ENCODE measurements at regions not wholly inside any gene's neighbourhood (a gene's known extent, or its start where the extent isn't known, plus 50 kb on each side); places are given as distances from the start of the nearest gene placed in this dataset.

DNA sequence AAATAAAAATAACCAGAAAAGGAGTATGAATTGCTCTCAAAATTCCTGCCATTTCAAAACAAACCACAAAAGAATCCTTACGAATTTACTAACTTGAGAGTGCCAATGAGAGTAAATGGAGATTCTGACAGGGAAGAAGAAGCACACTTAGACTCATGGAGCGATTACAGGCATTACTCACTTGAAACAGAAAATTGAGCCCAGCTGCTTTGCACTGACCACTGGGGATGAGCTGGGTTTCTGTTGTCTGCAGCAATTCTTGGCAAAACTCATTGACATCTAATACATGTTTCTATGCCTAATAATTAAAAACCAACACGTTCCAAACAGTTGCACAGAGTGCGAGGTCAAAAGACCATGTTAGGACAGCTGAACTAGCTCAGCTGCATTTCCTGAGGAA, 731.6 kb downstream of the DNAH5 start:
- ChIA-PET POLR2A (ENCODE audit: partially characterized antibody) (no interaction called here), CTCF (ENCODE audit: partially characterized antibody) (interaction anchor here (0.8 kb wide), 1 partner anchor 38 kb away, joined by 3 read pairs; no protein-coding TSS in a partner anchor)
- no peak overlapping the region for H2BK120ac ChIP-seq (replicated peaks; ENCODE audit: low read depth, low read length)

More for the DNA sequence above, 731.6 kb downstream of the DNAH5 start:
- DNase-seq (ENCODE audit: low read depth in 1 of 2, low spot score in 2 of 2): no peak
- no peak overlapping the region for H3K18ac ChIP-seq (ENCODE audit: extremely low read depth, low read length)
- H3K23me2 ChIP-seq (ENCODE audit: low read depth, low read length): no peaks in the 10 kb centered on the region
- H3K9me3 ChIP-seq (ENCODE audit: insufficient read depth in 2 of 2, low read depth in 1 of 2, low read length in 1 of 2): no peaks in the 10 kb centered on the region
- no peak overlapping the region for H3K4me3 ChIP-seq (ENCODE audit: extremely low read depth in 1 of 4, insufficient read depth in 2 of 4, low read depth in 3 of 4, low read length in 4 of 4)
- H2BK12ac ChIP-seq (ENCODE audit: low read depth, low read length): no peak overlapping the region
- no peak overlapping the region for H2BK15ac ChIP-seq (ENCODE audit: low read length)
- FAIRE-seq: no peak
- H3K27me3 ChIP-seq (replicated peaks in 1 of 4; ENCODE audit: control insufficient read depth in 3 of 4, extremely low read depth in 1 of 4, insufficient read depth in 3 of 4, low read length in 3 of 4): no peaks in the 10 kb centered on the region
- TF ChIP-seq EZH2 (IDR thresholded peaks at IDR 0.05; ENCODE audit: low read depth, low read length, severe bottlenecking): no peak
- no peak for TF ChIP-seq TAF1 (IDR thresholded peaks at IDR 0.05; ENCODE audit: low read depth, low read length)
- TF ChIP-seq KDM4A (IDR thresholded peaks at IDR 0.05; ENCODE audit: low read depth, low read length, severe bottlenecking): no peak
- no peak for TF ChIP-seq GABPA (IDR thresholded peaks at IDR 0.05; ENCODE audit: borderline replicate concordance, insufficient read depth, low read length)
- no peak for TF ChIP-seq RXRA (IDR thresholded peaks at IDR 0.05; ENCODE audit: insufficient read depth, low read depth, low read length)
- no peak for TF ChIP-seq RNF2 (IDR thresholded peaks at IDR 0.05; ENCODE audit: borderline replicate concordance, low read depth, low read length, missing control alignments, poor library complexity, severe bottlenecking)
- TF ChIP-seq SP4 (IDR thresholded peaks at IDR 0.05; ENCODE audit: low read length): no peak
- TF ChIP-seq TCF12 (IDR thresholded peaks at IDR 0.05; ENCODE audit: low read depth, low read length): no peak
- no peak for TF ChIP-seq SIN3A (conservative IDR thresholded peaks at IDR 0.05 in 1 of 2, IDR thresholded peaks at IDR 0.05 in 1 of 2; ENCODE audit: low read depth in 1 of 2, low read length in 2 of 2)
- TF ChIP-seq BRCA1 (IDR thresholded peaks at IDR 0.05; ENCODE audit: low read depth, low read length): no peak
- no peak for TF ChIP-seq CEBPB (IDR thresholded peaks at IDR 0.05; ENCODE audit: low read depth, low read length)
- TF ChIP-seq, protein P1, sequence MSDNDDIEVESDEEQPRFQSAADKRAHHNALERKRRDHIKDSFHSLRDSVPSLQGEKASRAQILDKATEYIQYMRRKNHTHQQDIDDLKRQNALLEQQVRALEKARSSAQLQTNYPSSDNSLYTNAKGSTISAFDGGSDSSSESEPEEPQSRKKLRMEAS (IDR thresholded peaks at IDR 0.05): no peak
- H4K91ac ChIP-seq (replicated peaks; ENCODE audit: insufficient read length, low read length): no peak overlapping the region
- H3K27ac ChIP-seq (ENCODE audit: low read depth, low read length): no peak overlapping the region
- H2AK5ac ChIP-seq (ENCODE audit: low read depth, low read length): no peak overlapping the region
- H3K4ac ChIP-seq (replicated peaks; ENCODE audit: insufficient read length, low read depth, low read length): no peak overlapping the region
- no peaks in the 10 kb centered on the region for H4K20me1 ChIP-seq (replicated peaks in 1 of 2; ENCODE audit: control insufficient read depth in 1 of 2, insufficient read depth in 2 of 2, low read length in 2 of 2)
- no peak overlapping the region for H4K5ac ChIP-seq (ENCODE audit: insufficient read length, low read depth, low read length)
- H2BK20ac ChIP-seq (ENCODE audit: low read length): no peak overlapping the region
- no peaks in the 10 kb centered on the region for H3K36me3 ChIP-seq (ENCODE audit: control insufficient read depth in 2 of 4, insufficient read depth in 4 of 4, low read length in 3 of 4)
- no peaks in the 10 kb centered on the region for H3K4me1 ChIP-seq (replicated peaks in 1 of 4; ENCODE audit: control insufficient read depth in 3 of 4, insufficient read depth in 4 of 4, low read length in 3 of 4)
- H2AFZ ChIP-seq (ENCODE audit: low read length): no peak overlapping the region
- H3K79me1 ChIP-seq (ENCODE audit: low read depth, low read length): no peaks in the 10 kb centered on the region
- H3K56ac ChIP-seq (replicated peaks; ENCODE audit: insufficient read length, low read depth, low read length): no peak overlapping the region
- H4K8ac ChIP-seq (ENCODE audit: extremely low read depth, insufficient read depth, low read length): no peak overlapping the region
- H2BK5ac ChIP-seq (ENCODE audit: low read depth, low read length): no peak overlapping the region
- no peak overlapping the region for H3K14ac ChIP-seq (ENCODE audit: insufficient read length)
- H3K23ac ChIP-seq (ENCODE audit: insufficient read length): no peak overlapping the region
- WGBS, 2 experiments (ENCODE audit: extremely low coverage in 1 of 2, insufficient coverage in 1 of 2, insufficient read length in 1 of 2, insufficient replicate concordance in 2 of 2, low coverage in 1 of 2, low lambda C conversion rate in 2 of 2, missing lambda C conversion rate in 1 of 2): 89% methylated on average over 4 of the region's 4 CpGs; no CpG with 5 or more reads in 1 of the 2 experiments
- H3K79me2 ChIP-seq (ENCODE audit: control insufficient read depth in 1 of 2, insufficient read depth in 2 of 2, low read length in 2 of 2): no peaks in the 10 kb centered on the region
- no peak overlapping the region for H3K9ac ChIP-seq (replicated peaks in 1 of 4; ENCODE audit: extremely low read depth in 1 of 4, low read depth in 3 of 4, low read length in 3 of 4)
- H3K4me2 ChIP-seq (ENCODE audit: insufficient read depth in 1 of 2, low read depth in 2 of 2, low read length in 2 of 2): no peak overlapping the region

Data from H1 (cell line).